OCI-LY1 (cell line): ENCODE measurements at regions not wholly inside any gene's neighbourhood (a gene's known extent, or its start where the extent isn't known, plus 50 kb on each side); places are given as distances from the start of the nearest gene placed in this dataset.

Experiments used
- H2AFZ ChIP-seq: fragments of 200-600 bp; sonication (generic), shearing (Covaris generic); 2 replicates; pipeline ENCODE4 v1.6.0; 2014; ENCODE audit warnings: antibody characterized with exemption, mild to moderate bottlenecking, low read length
- H3F3A ChIP-seq: fragments of 200-600 bp; sonication (generic), shearing (Covaris generic); 2 replicates; pipeline ENCODE4 v1.6.0; 2014; ENCODE audit warnings: mild to moderate bottlenecking, antibody characterized with exemption, low read length, moderate library complexity; ENCODE audit not compliant: insufficient read depth
- H3K27ac ChIP-seq: fragments of 200-600 bp; sonication (generic); 2 replicates; pipeline ENCODE4 v1.5.1; 2014; ENCODE audit warnings: low read length, mixed run types, mild to moderate bottlenecking, low read depth; ENCODE audit not compliant: poor library complexity, severe bottlenecking
- H3K27me3 ChIP-seq: fragments of 200-600 bp; sonication (generic); 2 replicates; pipeline ENCODE4 v1.6.0; 2014; ENCODE audit warnings: antibody characterized with exemption, mild to moderate bottlenecking, low read length, moderate library complexity; ENCODE audit not compliant: insufficient read depth
- H3K36me3 ChIP-seq: fragments of 200-600 bp; sonication (generic); 2 replicates; pipeline ENCODE4 v1.6.1; 2014; ENCODE audit warnings: mild to moderate bottlenecking, antibody characterized with exemption, low read length, moderate library complexity, mixed read lengths; ENCODE audit not compliant: insufficient read depth
- H3K4me1 ChIP-seq: fragments of 200-600 bp; sonication (generic); 2 replicates; pipeline ENCODE4 v1.5.1; 2014; ENCODE audit warnings: mild to moderate bottlenecking, low read length, moderate library complexity; ENCODE audit not compliant: insufficient read depth, severe bottlenecking
- H3K4me2 ChIP-seq: fragments of 200-600 bp; sonication (generic), shearing (Covaris generic); 2 replicates; pipeline ENCODE4 v1.6.1; 2014; ENCODE audit warnings: low read length
- H3K4me3 ChIP-seq: fragments of 200-600 bp; sonication (generic); 2 replicates; pipeline ENCODE4 v1.5.1; 2014; ENCODE audit warnings: low read length, low read depth, mild to moderate bottlenecking, mixed read lengths; ENCODE audit not compliant: poor library complexity, severe bottlenecking
- H3K79me2 ChIP-seq: fragments of 200-600 bp; shearing (Covaris generic); 2 replicates; pipeline ENCODE4 v1.6.1; 2016; ENCODE audit warnings: mixed run types, low read length, mixed read lengths; ENCODE audit not compliant: insufficient read depth
- H3K9ac ChIP-seq: fragments of 200-600 bp; sonication (generic), shearing (Covaris generic); 2 replicates; pipeline ENCODE4 v1.6.1; 2014; ENCODE audit warnings: mild to moderate bottlenecking, low read length, mixed read lengths
- H3K9me2 ChIP-seq: fragments of 200-600 bp; sonication (generic), shearing (Covaris generic); 2 replicates; pipeline ENCODE4 v1.6.1; 2014; ENCODE audit warnings: low read depth, mild to moderate bottlenecking, low read length, mixed read lengths
- H3K9me3 ChIP-seq: fragments of 200-600 bp; shearing (Covaris generic); 2 replicates; pipeline ENCODE4 v1.6.1; 2014; ENCODE audit warnings: low read length, mixed read lengths
- H4K20me1 ChIP-seq: fragments of 200-600 bp; sonication (generic), shearing (Covaris generic); 2 replicates; pipeline ENCODE4 v1.6.0; 2016; ENCODE audit warnings: mild to moderate bottlenecking, low read length; ENCODE audit not compliant: insufficient read depth
- EZH2 ChIP-seq: fragments of 200-600 bp; sonication (generic), shearing (Covaris generic); IDR thresholded peaks from 2 replicates; pipeline ENCODE4 v1.8.0; 2017; ENCODE audit warnings: borderline replicate concordance, mixed run types, mild to moderate bottlenecking, antibody characterized with exemption, low read length, moderate library complexity, mixed read lengths
- TF ChIP-seq, protein P1 (sequence below): fragments of 200-600 bp; sonication (generic), shearing (Covaris generic); IDR thresholded peaks from 2 replicates; pipeline ENCODE4 v1.5.1; 2017; ENCODE audit warnings: mild to moderate bottlenecking, antibody characterized with exemption, low read length, moderate library complexity, mixed read lengths

GRCh38 chr1:60146884-60147283 is 73.3 kb upstream of the C1orf87 start:
- no peak overlapping the region for H3K27ac ChIP-seq
- H2AFZ ChIP-seq = no peak overlapping the region
- no peaks in the 10 kb centered on the region for H4K20me1 ChIP-seq
- no peaks in the 10 kb centered on the region for H3K79me2 ChIP-seq
- no peak for TF ChIP-seq EZH2
- TF ChIP-seq, protein P1, sequence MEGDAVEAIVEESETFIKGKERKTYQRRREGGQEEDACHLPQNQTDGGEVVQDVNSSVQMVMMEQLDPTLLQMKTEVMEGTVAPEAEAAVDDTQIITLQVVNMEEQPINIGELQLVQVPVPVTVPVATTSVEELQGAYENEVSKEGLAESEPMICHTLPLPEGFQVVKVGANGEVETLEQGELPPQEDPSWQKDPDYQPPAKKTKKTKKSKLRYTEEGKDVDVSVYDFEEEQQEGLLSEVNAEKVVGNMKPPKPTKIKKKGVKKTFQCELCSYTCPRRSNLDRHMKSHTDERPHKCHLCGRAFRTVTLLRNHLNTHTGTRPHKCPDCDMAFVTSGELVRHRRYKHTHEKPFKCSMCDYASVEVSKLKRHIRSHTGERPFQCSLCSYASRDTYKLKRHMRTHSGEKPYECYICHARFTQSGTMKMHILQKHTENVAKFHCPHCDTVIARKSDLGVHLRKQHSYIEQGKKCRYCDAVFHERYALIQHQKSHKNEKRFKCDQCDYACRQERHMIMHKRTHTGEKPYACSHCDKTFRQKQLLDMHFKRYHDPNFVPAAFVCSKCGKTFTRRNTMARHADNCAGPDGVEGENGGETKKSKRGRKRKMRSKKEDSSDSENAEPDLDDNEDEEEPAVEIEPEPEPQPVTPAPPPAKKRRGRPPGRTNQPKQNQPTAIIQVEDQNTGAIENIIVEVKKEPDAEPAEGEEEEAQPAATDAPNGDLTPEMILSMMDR = no peak
- H3K9me2 ChIP-seq = no peaks in the 10 kb centered on the region
- no peaks in the 10 kb centered on the region for H3K9me3 ChIP-seq
- no peaks in the 10 kb centered on the region for H3K4me1 ChIP-seq
- H3K4me2 ChIP-seq = no peak overlapping the region
- no peak overlapping the region for H3K9ac ChIP-seq
- H3K27me3 ChIP-seq = no peaks in the 10 kb centered on the region
- no peak overlapping the region for H3K4me3 ChIP-seq
- no peaks in the 10 kb centered on the region for H3F3A ChIP-seq
- H3K36me3 ChIP-seq = no peaks in the 10 kb centered on the region

DNA sequence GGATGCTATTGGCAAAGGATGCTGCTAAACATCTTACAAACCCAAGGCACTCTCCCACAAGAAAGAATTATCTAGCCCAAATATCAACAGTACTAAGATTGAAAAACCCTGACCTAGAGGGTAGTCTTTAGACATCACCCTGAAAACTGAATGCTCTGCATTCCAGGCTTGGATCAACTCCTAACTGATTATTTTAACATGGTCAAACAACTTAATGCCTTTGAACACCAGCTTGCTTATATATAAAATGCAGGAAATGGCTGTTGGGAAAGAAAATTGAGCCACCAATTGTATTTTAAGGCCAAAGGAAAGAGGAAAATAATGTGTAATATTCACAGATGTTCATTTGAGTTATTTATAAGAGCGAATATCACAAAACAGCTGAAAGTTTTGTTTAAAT is 72.2 kb upstream of the C1orf87 start:
- no peaks in the 10 kb centered on the region for H4K20me1 ChIP-seq
- no peaks in the 10 kb centered on the region for H3K27me3 ChIP-seq
- no peak overlapping the region for H2AFZ ChIP-seq
- no peaks in the 10 kb centered on the region for H3F3A ChIP-seq
- H3K9ac ChIP-seq = no peak overlapping the region
- no peak overlapping the region for H3K4me2 ChIP-seq
- H3K79me2 ChIP-seq = no peaks in the 10 kb centered on the region
- TF ChIP-seq EZH2 = no peak
- TF ChIP-seq, protein P1 = no peak
- H3K27ac ChIP-seq = no peak overlapping the region
- no peaks in the 10 kb centered on the region for H3K36me3 ChIP-seq
- no peaks in the 10 kb centered on the region for H3K4me1 ChIP-seq
- H3K9me3 ChIP-seq = no peaks in the 10 kb centered on the region
- no peaks in the 10 kb centered on the region for H3K9me2 ChIP-seq
- H3K4me3 ChIP-seq = no peak overlapping the region

GRCh38 chr1:60141743-60142142 is 68.2 kb upstream of the C1orf87 start:
- H3K27me3 ChIP-seq = no peaks in the 10 kb centered on the region
- no peak overlapping the region for H3K9ac ChIP-seq
- H3K36me3 ChIP-seq = no peaks in the 10 kb centered on the region
- H3K9me3 ChIP-seq = no peaks in the 10 kb centered on the region
- H3K4me3 ChIP-seq = no peak overlapping the region
- H3K79me2 ChIP-seq = no peaks in the 10 kb centered on the region
- H3F3A ChIP-seq = no peaks in the 10 kb centered on the region
- no peaks in the 10 kb centered on the region for H4K20me1 ChIP-seq
- no peak overlapping the region for H3K27ac ChIP-seq
- no peak overlapping the region for H3K4me2 ChIP-seq
- H3K9me2 ChIP-seq = no peaks in the 10 kb centered on the region
- TF ChIP-seq EZH2 = no peak
- TF ChIP-seq, protein P1 = no peak
- no peak overlapping the region for H2AFZ ChIP-seq
- no peaks in the 10 kb centered on the region for H3K4me1 ChIP-seq
